Neural crest cell (in vitro differentiated cells): ENCODE measurements at regions not wholly inside any gene's neighbourhood (a gene's known extent, or its start where the extent isn't known, plus 50 kb on each side); places are given as distances from the start of the nearest gene placed in this dataset.
A peak's percentile ranks its signal among the peaks of the same experiment; 100 is the strongest.

Experiments used
- DNase-seq: peaks from one replicate; pipeline ENCODE4 v3.0.0; 2021; ENCODE audit warnings: low read depth, mixed read lengths, low spot score
- H3K27ac Mint-ChIP-seq: one replicate; pipeline ENCODE4 v1.8.0; 2021; ENCODE audit warnings: mild to moderate bottlenecking, mixed read lengths; ENCODE audit not compliant: unreplicated experiment
- H3K27me3 Mint-ChIP-seq: 2 replicates; pipeline ENCODE4 v1.8.0; 2021; ENCODE audit warnings: low read depth, mild to moderate bottlenecking, mixed read lengths
- H3K36me3 Mint-ChIP-seq: 2 replicates; pipeline ENCODE4 v1.8.0; 2021; ENCODE audit warnings: low read depth, mild to moderate bottlenecking, mixed read lengths
- H3K4me1 Mint-ChIP-seq: 2 replicates; pipeline ENCODE4 v1.8.0; 2021; ENCODE audit warnings: mixed read lengths
- H3K4me3 Mint-ChIP-seq: one replicate; pipeline ENCODE4 v1.8.0; 2021; ENCODE audit warnings: mild to moderate bottlenecking, mixed read lengths
- H3K9me3 Mint-ChIP-seq: 2 replicates; pipeline ENCODE4 v1.8.0; 2021; ENCODE audit warnings: mixed read lengths
- TF ChIP-seq, protein P1 (sequence below): fragments of 200-600 bp; sonication (generic); conservative IDR thresholded peaks from 2 replicates; pipeline ENCODE4 v1.5.0; 2021; ENCODE audit warnings: antibody characterized with exemption, mild to moderate bottlenecking

DNA sequence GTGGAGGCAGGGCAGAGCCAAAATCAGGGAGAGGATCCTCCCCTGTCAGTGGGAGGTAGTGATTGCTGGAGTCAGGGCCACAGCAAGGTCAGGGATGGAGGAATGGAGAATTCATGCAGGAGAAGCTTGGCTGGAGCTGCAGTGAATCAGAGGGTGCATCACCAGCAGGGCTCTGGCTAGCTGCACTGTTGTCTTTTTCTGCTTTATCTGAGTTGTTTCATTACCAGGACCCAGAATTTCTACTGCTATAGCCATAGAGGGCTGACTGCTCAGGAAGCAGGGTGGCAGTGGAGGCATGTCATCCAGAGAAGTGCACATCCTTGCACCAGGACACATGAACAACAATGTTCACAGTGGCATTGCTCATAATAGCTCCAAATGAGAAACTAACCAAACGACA is 113.5 kb upstream of the GALNT15 start:
- H3K4me3 Mint-ChIP-seq: no peak overlapping the region
- no peaks in the 10 kb centered on the region for H3K27me3 Mint-ChIP-seq
- no peak for DNase-seq
- no peak overlapping the region for H3K27ac Mint-ChIP-seq
- H3K36me3 Mint-ChIP-seq: no peaks in the 10 kb centered on the region
- H3K9me3 Mint-ChIP-seq: peaks cover 3% of the 10 kb centered on the region
- peaks cover 33% of the 10 kb centered on the region for H3K4me1 Mint-ChIP-seq
- TF ChIP-seq, protein P1, sequence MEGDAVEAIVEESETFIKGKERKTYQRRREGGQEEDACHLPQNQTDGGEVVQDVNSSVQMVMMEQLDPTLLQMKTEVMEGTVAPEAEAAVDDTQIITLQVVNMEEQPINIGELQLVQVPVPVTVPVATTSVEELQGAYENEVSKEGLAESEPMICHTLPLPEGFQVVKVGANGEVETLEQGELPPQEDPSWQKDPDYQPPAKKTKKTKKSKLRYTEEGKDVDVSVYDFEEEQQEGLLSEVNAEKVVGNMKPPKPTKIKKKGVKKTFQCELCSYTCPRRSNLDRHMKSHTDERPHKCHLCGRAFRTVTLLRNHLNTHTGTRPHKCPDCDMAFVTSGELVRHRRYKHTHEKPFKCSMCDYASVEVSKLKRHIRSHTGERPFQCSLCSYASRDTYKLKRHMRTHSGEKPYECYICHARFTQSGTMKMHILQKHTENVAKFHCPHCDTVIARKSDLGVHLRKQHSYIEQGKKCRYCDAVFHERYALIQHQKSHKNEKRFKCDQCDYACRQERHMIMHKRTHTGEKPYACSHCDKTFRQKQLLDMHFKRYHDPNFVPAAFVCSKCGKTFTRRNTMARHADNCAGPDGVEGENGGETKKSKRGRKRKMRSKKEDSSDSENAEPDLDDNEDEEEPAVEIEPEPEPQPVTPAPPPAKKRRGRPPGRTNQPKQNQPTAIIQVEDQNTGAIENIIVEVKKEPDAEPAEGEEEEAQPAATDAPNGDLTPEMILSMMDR: no peak

DNA sequence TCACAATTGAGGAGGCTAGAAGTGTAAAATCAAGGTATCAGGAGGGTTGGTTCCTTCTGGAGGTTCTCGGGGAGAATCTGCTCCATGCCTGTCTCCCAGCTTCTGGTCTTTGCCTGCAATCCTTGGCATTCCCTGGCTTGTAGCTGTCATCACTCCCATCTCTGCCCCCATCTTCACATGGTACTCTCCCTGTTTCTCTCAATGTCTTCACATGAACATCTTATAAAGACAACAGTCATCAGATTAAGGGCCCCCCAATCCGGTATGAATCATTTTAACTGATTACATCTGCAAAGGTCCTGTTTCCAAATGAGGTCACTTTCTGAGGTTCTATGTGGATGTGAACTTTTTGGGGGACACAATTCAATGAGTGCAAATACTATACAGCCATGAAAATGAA is 113.0 kb upstream of the GALNT15 start:
- H3K36me3 Mint-ChIP-seq: no peaks in the 10 kb centered on the region
- peaks cover 35% of the 10 kb centered on the region for H3K4me1 Mint-ChIP-seq
- DNase-seq: no peak
- no peaks in the 10 kb centered on the region for H3K27me3 Mint-ChIP-seq
- H3K9me3 Mint-ChIP-seq: peaks cover 3% of the 10 kb centered on the region
- TF ChIP-seq, protein P1: no peak
- H3K27ac Mint-ChIP-seq: no peak overlapping the region
- no peak overlapping the region for H3K4me3 Mint-ChIP-seq

DNA sequence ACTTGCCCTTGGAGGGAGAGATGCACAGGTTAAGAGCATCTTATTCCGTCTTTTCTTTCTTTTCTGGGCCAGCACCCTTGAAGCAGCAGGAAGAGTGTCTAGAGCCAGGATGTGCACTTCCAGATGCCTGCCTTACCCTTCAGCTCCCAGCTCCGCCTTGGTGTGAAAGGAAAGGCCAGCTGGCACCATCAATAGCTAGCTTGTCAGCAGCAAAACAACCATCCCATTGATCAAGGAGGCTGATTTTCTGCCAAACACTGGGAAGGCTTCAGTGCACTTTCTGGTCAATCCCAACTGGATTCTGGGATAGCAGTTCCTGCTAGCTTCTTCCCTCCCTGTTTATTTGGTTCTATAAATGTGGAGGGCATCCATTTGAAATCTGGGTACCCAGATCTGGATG is 110.9 kb upstream of the GALNT15 start:
- Mint-ChIP-seq H3K27me3 (no peaks in the 10 kb centered on the region), H3K27ac (peak overlapping the region; percentile 54), H3K36me3 (no peaks in the 10 kb centered on the region), H3K4me1 (peaks cover 39% of the 10 kb centered on the region), H3K4me3 (no peak overlapping the region), H3K9me3 (peaks cover 3% of the 10 kb centered on the region)
- DNase-seq: no peak
- TF ChIP-seq, protein P1: no peak

DNA sequence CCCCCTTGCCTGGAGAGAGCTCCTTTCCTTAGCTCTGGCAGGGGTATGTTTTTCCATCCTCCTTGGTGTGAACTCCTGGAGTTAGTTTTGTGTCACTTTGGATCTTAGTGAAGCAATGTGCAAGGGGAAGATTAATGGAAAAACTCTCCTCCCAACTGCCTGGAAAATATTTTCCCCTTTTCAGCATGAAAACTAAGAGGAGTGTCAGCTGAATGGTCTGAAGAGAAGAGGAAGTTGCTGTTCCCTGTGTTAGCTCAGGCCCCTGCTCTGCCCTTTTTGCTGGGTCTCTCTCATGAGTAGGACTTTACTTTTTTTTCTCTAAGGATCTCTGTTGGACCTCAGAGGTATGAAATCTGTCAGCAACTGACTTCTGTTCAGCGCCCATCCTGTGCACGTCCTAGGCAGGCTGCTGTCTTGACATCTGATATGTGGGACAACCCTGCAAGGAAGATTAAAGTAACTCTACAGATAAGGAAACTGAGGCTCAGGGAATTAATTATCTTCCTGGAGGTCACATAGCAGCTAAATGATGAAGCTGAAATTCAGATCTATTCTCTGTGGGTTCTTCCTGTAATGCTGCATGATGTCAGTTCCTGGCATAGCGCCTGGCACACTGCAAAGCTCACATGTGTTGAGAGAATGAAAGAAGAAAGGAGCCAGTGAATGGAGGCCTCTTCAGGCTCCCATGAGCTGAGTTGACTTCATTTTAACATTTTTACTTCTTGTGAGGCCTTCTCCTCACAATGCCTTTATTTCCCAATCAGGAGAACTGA is 109.7 kb upstream of the GALNT15 start:
- no peak for DNase-seq
- Mint-ChIP-seq H3K27ac (no peak overlapping the region), H3K4me1 (peaks cover 39% of the 10 kb centered on the region), H3K9me3 (peaks cover 3% of the 10 kb centered on the region), H3K27me3 (no peaks in the 10 kb centered on the region), H3K36me3 (no peaks in the 10 kb centered on the region), H3K4me3 (no peak overlapping the region)
- TF ChIP-seq, protein P1: no peak

DNA sequence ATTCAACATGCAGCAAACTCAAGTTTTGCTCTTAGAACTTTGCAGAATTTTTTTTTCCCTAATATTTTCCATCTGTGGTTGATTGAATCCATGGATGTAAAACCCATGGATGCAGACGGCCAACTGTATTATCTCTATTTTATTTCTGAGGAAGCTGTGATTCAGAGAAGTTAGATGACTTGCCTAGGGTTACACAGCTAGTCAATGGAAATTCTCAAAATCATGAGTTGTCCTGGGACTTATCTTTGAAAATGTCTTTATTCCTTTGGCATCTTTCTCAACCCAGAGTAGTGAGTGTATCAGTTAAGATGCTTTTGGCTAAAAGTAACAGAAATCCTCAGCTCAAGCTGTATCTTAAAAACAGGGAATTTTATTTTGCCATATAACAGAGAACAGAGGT is 107.9 kb upstream of the GALNT15 start:
- peaks cover 3% of the 10 kb centered on the region for H3K9me3 Mint-ChIP-seq
- H3K27me3 Mint-ChIP-seq: no peaks in the 10 kb centered on the region
- TF ChIP-seq, protein P1: no peak
- H3K36me3 Mint-ChIP-seq: no peaks in the 10 kb centered on the region
- DNase-seq: no peak
- no peak overlapping the region for H3K4me3 Mint-ChIP-seq
- H3K27ac Mint-ChIP-seq: no peak overlapping the region
- peaks cover 33% of the 10 kb centered on the region for H3K4me1 Mint-ChIP-seq
